ENCODE measurements at regions not wholly inside any gene's neighbourhood (a gene's known extent, or its start where the extent isn't known, plus 50 kb on each side); places are given as distances from the start of the nearest gene placed in this dataset.

DNA sequence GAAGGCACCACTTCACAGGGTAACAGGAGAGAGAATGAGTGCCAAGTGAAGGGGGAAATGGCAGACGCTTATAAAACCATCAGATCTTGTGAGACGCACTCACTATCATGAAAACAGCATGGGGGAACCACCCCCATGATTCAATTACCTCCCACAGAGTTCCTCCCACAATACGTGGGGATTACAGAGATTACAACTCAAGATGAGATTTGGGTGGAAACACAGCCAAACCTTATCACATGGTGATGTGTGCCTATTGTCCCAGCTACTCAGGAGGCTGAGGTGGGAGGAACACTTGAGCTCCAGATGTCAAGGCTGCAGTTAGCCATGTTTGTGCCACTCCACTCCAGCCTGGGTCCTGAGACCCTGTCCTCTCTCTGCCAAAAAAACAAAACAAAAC is 56.0 kb upstream of the DSCAM start:
- Histone ChIP-seq H3K4me3 (ENCODE audit: control extremely low read depth in 1 of 5, extremely low read depth in 1 of 5, insufficient read depth in 1 of 5, low read depth in 2 of 5, low read length in 4 of 5) (no peak overlapping the region), H3K36me3 (replicated peaks in 1 of 2; ENCODE audit: control extremely low read depth in 1 of 2, control insufficient read depth in 1 of 2, extremely low read depth in 1 of 2, insufficient read depth in 2 of 2, low read length in 1 of 2) (no peaks in the 10 kb centered on the region), H3K9me3 (ENCODE audit: control extremely low read depth in 1 of 3, control insufficient read depth in 2 of 3, insufficient read depth in 1 of 3, low read length in 2 of 3) (peaks cover 0 to 3% (median 0%) of the 10 kb centered on the region in 3 donors), H3K27ac (ENCODE audit: low read length in 2 of 2) (no peak overlapping the region), H3K27me3 (replicated peaks in 1 of 4; ENCODE audit: control extremely low read depth in 1 of 4, control insufficient read depth in 3 of 4, insufficient read depth in 4 of 4, low read length in 3 of 4) (no peaks in the 10 kb centered on the region), H3K79me2 (ENCODE audit: control insufficient read depth, insufficient read depth, low read length) (no peaks in the 10 kb centered on the region), H3K4me2 (replicated peaks; ENCODE audit: low read depth, low read length, poor library complexity, severe bottlenecking) (no peak overlapping the region), H3K9ac (ENCODE audit: low read length) (no peak overlapping the region), H4K20me1 (ENCODE audit: control insufficient read depth, insufficient read depth, low read length, poor library complexity, severe bottlenecking) (no peaks in the 10 kb centered on the region), H2AFZ (ENCODE audit: insufficient read depth, low read depth, low read length, poor library complexity, severe bottlenecking) (no peak overlapping the region), H3K4me1 (ENCODE audit: control insufficient read depth in 2 of 2, insufficient read depth in 2 of 2, low read length in 2 of 2) (no peaks in the 10 kb centered on the region)
- no peak for DNase-seq
- H3K4me1 Mint-ChIP-seq, result no peaks in the 10 kb centered on the region
- no peak for ATAC-seq (ENCODE audit: low read depth)
- no CpG with 5 or more reads among the region's 3 CpGs for WGBS (ENCODE audit: insufficient coverage)
- TF ChIP-seq EZH2 (IDR thresholded peaks at IDR 0.05; ENCODE audit: borderline replicate concordance, insufficient read depth, low read depth, low read length, poor library complexity, severe bottlenecking), result no peak
- TF ChIP-seq, protein P1, sequence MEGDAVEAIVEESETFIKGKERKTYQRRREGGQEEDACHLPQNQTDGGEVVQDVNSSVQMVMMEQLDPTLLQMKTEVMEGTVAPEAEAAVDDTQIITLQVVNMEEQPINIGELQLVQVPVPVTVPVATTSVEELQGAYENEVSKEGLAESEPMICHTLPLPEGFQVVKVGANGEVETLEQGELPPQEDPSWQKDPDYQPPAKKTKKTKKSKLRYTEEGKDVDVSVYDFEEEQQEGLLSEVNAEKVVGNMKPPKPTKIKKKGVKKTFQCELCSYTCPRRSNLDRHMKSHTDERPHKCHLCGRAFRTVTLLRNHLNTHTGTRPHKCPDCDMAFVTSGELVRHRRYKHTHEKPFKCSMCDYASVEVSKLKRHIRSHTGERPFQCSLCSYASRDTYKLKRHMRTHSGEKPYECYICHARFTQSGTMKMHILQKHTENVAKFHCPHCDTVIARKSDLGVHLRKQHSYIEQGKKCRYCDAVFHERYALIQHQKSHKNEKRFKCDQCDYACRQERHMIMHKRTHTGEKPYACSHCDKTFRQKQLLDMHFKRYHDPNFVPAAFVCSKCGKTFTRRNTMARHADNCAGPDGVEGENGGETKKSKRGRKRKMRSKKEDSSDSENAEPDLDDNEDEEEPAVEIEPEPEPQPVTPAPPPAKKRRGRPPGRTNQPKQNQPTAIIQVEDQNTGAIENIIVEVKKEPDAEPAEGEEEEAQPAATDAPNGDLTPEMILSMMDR (IDR thresholded peaks at IDR 0.05), result no peak
- ChIA-PET CTCF (no interaction called here), POLR2A (no interaction called here)
- no peak overlapping the region for H3K4me3 Mint-ChIP-seq
- H3K27me3 Mint-ChIP-seq, result no peaks in the 10 kb centered on the region
- H3K27ac Mint-ChIP-seq, result no peak overlapping the region
- H3K9me3 Mint-ChIP-seq (ENCODE audit: insufficient read depth), result peaks cover 1% of the 10 kb centered on the region
- intact Hi-C loops (cut with micrococcal nuclease), result no loop called here

DNA sequence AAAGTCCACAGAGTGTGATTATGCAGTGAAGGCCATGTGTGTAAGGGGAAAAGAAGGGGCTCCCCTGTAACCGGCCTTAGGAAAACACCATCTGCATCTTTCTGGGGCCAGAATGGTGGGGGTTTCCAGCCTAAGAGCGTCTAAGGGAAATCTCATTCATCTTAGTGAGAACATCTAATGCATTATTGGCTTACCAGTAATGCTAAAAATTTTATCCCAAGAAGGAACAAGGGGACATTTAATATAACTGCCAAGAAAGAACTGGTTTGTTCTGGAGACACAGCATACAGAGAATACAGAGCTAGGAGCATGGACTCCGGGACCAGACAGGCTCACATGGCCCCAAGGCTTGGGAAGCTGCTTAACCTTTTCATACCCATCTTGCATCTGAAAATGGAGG is 58.3 kb upstream of the DSCAM start:
- TF ChIP-seq, protein P1 (IDR thresholded peaks at IDR 0.05), result no peak
- no peak for TF ChIP-seq EZH2 (IDR thresholded peaks at IDR 0.05; ENCODE audit: borderline replicate concordance, insufficient read depth, low read depth, low read length, poor library complexity, severe bottlenecking)
- Histone ChIP-seq H3K27me3 (replicated peaks in 1 of 4; ENCODE audit: control extremely low read depth in 1 of 4, control insufficient read depth in 3 of 4, insufficient read depth in 4 of 4, low read length in 3 of 4) (no peaks in the 10 kb centered on the region), H3K4me3 (ENCODE audit: control extremely low read depth in 1 of 5, extremely low read depth in 1 of 5, insufficient read depth in 1 of 5, low read depth in 2 of 5, low read length in 4 of 5) (no peak overlapping the region), H4K20me1 (ENCODE audit: control insufficient read depth, insufficient read depth, low read length, poor library complexity, severe bottlenecking) (no peaks in the 10 kb centered on the region), H3K36me3 (replicated peaks in 1 of 2; ENCODE audit: control extremely low read depth in 1 of 2, control insufficient read depth in 1 of 2, extremely low read depth in 1 of 2, insufficient read depth in 2 of 2, low read length in 1 of 2) (no peaks in the 10 kb centered on the region), H3K9ac (ENCODE audit: low read length) (no peak overlapping the region), H2AFZ (ENCODE audit: insufficient read depth, low read depth, low read length, poor library complexity, severe bottlenecking) (no peak overlapping the region), H3K4me1 (ENCODE audit: control insufficient read depth in 2 of 2, insufficient read depth in 2 of 2, low read length in 2 of 2) (no peaks in the 10 kb centered on the region), H3K27ac (ENCODE audit: low read length in 2 of 2) (no peak overlapping the region), H3K79me2 (ENCODE audit: control insufficient read depth, insufficient read depth, low read length) (no peaks in the 10 kb centered on the region), H3K9me3 (ENCODE audit: control extremely low read depth in 1 of 3, control insufficient read depth in 2 of 3, insufficient read depth in 1 of 3, low read length in 2 of 3) (peaks cover 0 to 3% (median 0%) of the 10 kb centered on the region in 3 donors), H3K4me2 (replicated peaks; ENCODE audit: low read depth, low read length, poor library complexity, severe bottlenecking) (no peak overlapping the region)
- H3K9me3 Mint-ChIP-seq (ENCODE audit: insufficient read depth), result no peaks in the 10 kb centered on the region
- no peak for ATAC-seq (ENCODE audit: low read depth)
- no peak for DNase-seq
- no peaks in the 10 kb centered on the region for H3K27me3 Mint-ChIP-seq
- ChIA-PET POLR2A (no interaction called here), CTCF (interaction anchor here (0.5 kb wide), 1 partner anchor 308 kb away, joined by 5 read pairs; no protein-coding TSS in a partner anchor)
- WGBS (ENCODE audit: insufficient coverage), result no CpG with 5 or more reads among the region's 3 CpGs
- intact Hi-C loops (cut with micrococcal nuclease), result no loop called here
- H3K4me1 Mint-ChIP-seq, result no peaks in the 10 kb centered on the region
- H3K4me3 Mint-ChIP-seq, result no peak overlapping the region
- no peak overlapping the region for H3K27ac Mint-ChIP-seq
